Loucy (cell line): ENCODE measurements at regions not wholly inside any gene's neighbourhood (a gene's known extent, or its start where the extent isn't known, plus 50 kb on each side); places are given as distances from the start of the nearest gene placed in this dataset.

Experiments used
- H2AFZ ChIP-seq: fragments of 200-600 bp; sonication (generic); 2 replicates; pipeline ENCODE4 v1.6.0; 2016; ENCODE audit warnings: antibody characterized with exemption, mild to moderate bottlenecking, low read length, moderate library complexity
- H3F3A ChIP-seq: fragments of 200-600 bp; 2 replicates; pipeline ENCODE4 v1.6.0; 2016; ENCODE audit warnings: antibody characterized with exemption, low read depth, mild to moderate bottlenecking
- H3K27me3 ChIP-seq: fragments of 200-600 bp; sonication (generic); 2 replicates; pipeline ENCODE4 v1.6.1; 2014; ENCODE audit warnings: low read length, mild to moderate bottlenecking; ENCODE audit not compliant: insufficient read depth, poor library complexity, severe bottlenecking
- H3K36me3 ChIP-seq: fragments of 200-600 bp; sonication (generic); 2 replicates; pipeline ENCODE4 v1.6.1; 2016; ENCODE audit warnings: low read length; ENCODE audit not compliant: insufficient read depth
- H3K4me1 ChIP-seq: fragments of 200-600 bp; sonication (generic); 2 replicates; pipeline ENCODE4 v1.5.1; 2014; ENCODE audit warnings: low read length, mild to moderate bottlenecking; ENCODE audit not compliant: insufficient read depth, poor library complexity, severe bottlenecking
- H3K4me2 ChIP-seq: fragments of 200-600 bp; sonication (generic); 2 replicates; pipeline ENCODE4 v1.6.0; 2014; ENCODE audit warnings: antibody characterized with exemption, low read length, low read depth, mild to moderate bottlenecking; ENCODE audit not compliant: poor library complexity, severe bottlenecking
- H3K4me3 ChIP-seq: fragments of 200-600 bp; sonication (generic); 2 replicates; pipeline ENCODE4 v1.5.1; 2014; ENCODE audit warnings: low read length, mild to moderate bottlenecking, mixed read lengths; ENCODE audit not compliant: poor library complexity, severe bottlenecking
- H3K79me2 ChIP-seq: fragments of 200-600 bp; sonication (generic); 2 replicates; pipeline ENCODE4 v1.6.1; 2014; ENCODE audit warnings: low read length; ENCODE audit not compliant: insufficient read depth
- H3K9ac ChIP-seq: fragments of 200-600 bp; sonication (generic); 2 replicates; pipeline ENCODE4 v1.6.0; 2014; ENCODE audit warnings: mild to moderate bottlenecking, low read depth, low read length, moderate library complexity; ENCODE audit not compliant: poor library complexity, severe bottlenecking
- H3K9me2 ChIP-seq: fragments of 200-600 bp; sonication (generic); replicated peaks from 2 replicates; pipeline ENCODE4 v1.6.1; 2016; ENCODE audit warnings: low read depth, low read length, mixed read lengths
- H3K9me3 ChIP-seq: fragments of 200-600 bp; sonication (generic); 2 replicates; pipeline ENCODE4 v1.6.1; 2014; ENCODE audit warnings: mild to moderate bottlenecking, antibody characterized with exemption, low read length, low read depth; ENCODE audit not compliant: insufficient read depth
- H4K20me1 ChIP-seq: fragments of 200-600 bp; sonication (generic); 2 replicates; pipeline ENCODE4 v1.6.0; 2014; ENCODE audit warnings: antibody characterized with exemption, low read length, mild to moderate bottlenecking; ENCODE audit not compliant: insufficient read depth, poor library complexity, severe bottlenecking
- CTCF ChIP-seq: fragments of 200-600 bp; sonication (generic); conservative IDR thresholded peaks from 2 replicates; pipeline ENCODE4 v1.5.1; 2014; ENCODE audit warnings: mild to moderate bottlenecking, antibody characterized with exemption, low read length
- EZH2phosphoT487 ChIP-seq: fragments of 200-600 bp; IDR thresholded peaks from 2 replicates; pipeline ENCODE4 v1.6.1; 2018; ENCODE audit warnings: antibody characterized with exemption, mild to moderate bottlenecking, moderate library complexity, borderline replicate concordance

- Histone ChIP-seq H3F3A (no peaks in the 10 kb centered on the region), H4K20me1 (no peaks in the 10 kb centered on the region), H3K36me3 (no peaks in the 10 kb centered on the region), H3K9me2 (no peaks in the 10 kb centered on the region), H3K4me1 (no peaks in the 10 kb centered on the region), H2AFZ (no peak overlapping the region), H3K9ac (no peak overlapping the region), H3K79me2 (no peaks in the 10 kb centered on the region), H3K9me3 (no peaks in the 10 kb centered on the region), H3K4me2 (no peak overlapping the region), H3K27me3 (no peaks in the 10 kb centered on the region), H3K4me3 (no peak overlapping the region)
- TF ChIP-seq EZH2phosphoT487: no peak
- no peak for TF ChIP-seq CTCF
These were observed 568.1 kb upstream of the LRRN3 start for GRCh38 chr7:110522761-110523200.

GRCh38 chr7:110529175-110529574 is 561.8 kb upstream of the LRRN3 start:
- H3K4me1 ChIP-seq: no peaks in the 10 kb centered on the region
- no peak overlapping the region for H3K4me2 ChIP-seq
- no peaks in the 10 kb centered on the region for H3K9me3 ChIP-seq
- H3K4me3 ChIP-seq: no peak overlapping the region
- no peak overlapping the region for H3K9ac ChIP-seq
- no peaks in the 10 kb centered on the region for H3K79me2 ChIP-seq
- H3K27me3 ChIP-seq: no peaks in the 10 kb centered on the region
- no peaks in the 10 kb centered on the region for H3K9me2 ChIP-seq
- no peak for TF ChIP-seq CTCF
- no peak for TF ChIP-seq EZH2phosphoT487
- no peaks in the 10 kb centered on the region for H4K20me1 ChIP-seq
- no peaks in the 10 kb centered on the region for H3K36me3 ChIP-seq
- no peaks in the 10 kb centered on the region for H3F3A ChIP-seq
- H2AFZ ChIP-seq: no peak overlapping the region

- Histone ChIP-seq H3K36me3 (no peaks in the 10 kb centered on the region), H3K4me2 (no peak overlapping the region), H2AFZ (no peak overlapping the region), H3K27me3 (no peaks in the 10 kb centered on the region), H3K9me2 (no peaks in the 10 kb centered on the region), H3K9ac (no peak overlapping the region), H3K9me3 (no peaks in the 10 kb centered on the region), H4K20me1 (no peaks in the 10 kb centered on the region), H3F3A (no peaks in the 10 kb centered on the region), H3K79me2 (no peaks in the 10 kb centered on the region), H3K4me3 (no peak overlapping the region), H3K4me1 (no peaks in the 10 kb centered on the region)
- TF ChIP-seq EZH2phosphoT487: no peak
- TF ChIP-seq CTCF: no peak
These were observed 559.7 kb upstream of the LRRN3 start for GRCh38 chr7:110531186-110531585.
